Loucy (cell line): ENCODE measurements at regions not wholly inside any gene's neighbourhood (a gene's known extent, or its start where the extent isn't known, plus 50 kb on each side); places are given as distances from the start of the nearest gene placed in this dataset.
A peak's percentile ranks its signal among the peaks of the same experiment; 100 is the strongest.
"Not testable (repeated sequence)": the region's sequence is repeated elsewhere in the genome, so short reads cannot be mapped to it uniquely, and the experiment has no call there.

ENCODE experiments used
- H2AFZ ChIP-seq: fragments of 200-600 bp; sonication (generic); 2 replicates; pipeline ENCODE4 v1.6.0; 2016; ENCODE audit warnings: antibody characterized with exemption, mild to moderate bottlenecking, low read length, moderate library complexity
- H3F3A ChIP-seq: fragments of 200-600 bp; 2 replicates; pipeline ENCODE4 v1.6.0; 2016; ENCODE audit warnings: antibody characterized with exemption, low read depth, mild to moderate bottlenecking
- H3K27me3 ChIP-seq: fragments of 200-600 bp; sonication (generic); 2 replicates; pipeline ENCODE4 v1.6.1; 2014; ENCODE audit warnings: low read length, mild to moderate bottlenecking; ENCODE audit not compliant: insufficient read depth, poor library complexity, severe bottlenecking
- H3K36me3 ChIP-seq: fragments of 200-600 bp; sonication (generic); 2 replicates; pipeline ENCODE4 v1.6.1; 2016; ENCODE audit warnings: low read length; ENCODE audit not compliant: insufficient read depth
- H3K4me1 ChIP-seq: fragments of 200-600 bp; sonication (generic); 2 replicates; pipeline ENCODE4 v1.5.1; 2014; ENCODE audit warnings: low read length, mild to moderate bottlenecking; ENCODE audit not compliant: insufficient read depth, poor library complexity, severe bottlenecking
- H3K4me2 ChIP-seq: fragments of 200-600 bp; sonication (generic); 2 replicates; pipeline ENCODE4 v1.6.0; 2014; ENCODE audit warnings: antibody characterized with exemption, low read length, low read depth, mild to moderate bottlenecking; ENCODE audit not compliant: poor library complexity, severe bottlenecking
- H3K4me3 ChIP-seq: fragments of 200-600 bp; sonication (generic); 2 replicates; pipeline ENCODE4 v1.5.1; 2014; ENCODE audit warnings: low read length, mild to moderate bottlenecking, mixed read lengths; ENCODE audit not compliant: poor library complexity, severe bottlenecking
- H3K79me2 ChIP-seq: fragments of 200-600 bp; sonication (generic); 2 replicates; pipeline ENCODE4 v1.6.1; 2014; ENCODE audit warnings: low read length; ENCODE audit not compliant: insufficient read depth
- H3K9ac ChIP-seq: fragments of 200-600 bp; sonication (generic); 2 replicates; pipeline ENCODE4 v1.6.0; 2014; ENCODE audit warnings: mild to moderate bottlenecking, low read depth, low read length, moderate library complexity; ENCODE audit not compliant: poor library complexity, severe bottlenecking
- H3K9me2 ChIP-seq: fragments of 200-600 bp; sonication (generic); replicated peaks from 2 replicates; pipeline ENCODE4 v1.6.1; 2016; ENCODE audit warnings: low read depth, low read length, mixed read lengths
- H3K9me3 ChIP-seq: fragments of 200-600 bp; sonication (generic); 2 replicates; pipeline ENCODE4 v1.6.1; 2014; ENCODE audit warnings: mild to moderate bottlenecking, antibody characterized with exemption, low read length, low read depth; ENCODE audit not compliant: insufficient read depth
- H4K20me1 ChIP-seq: fragments of 200-600 bp; sonication (generic); 2 replicates; pipeline ENCODE4 v1.6.0; 2014; ENCODE audit warnings: antibody characterized with exemption, low read length, mild to moderate bottlenecking; ENCODE audit not compliant: insufficient read depth, poor library complexity, severe bottlenecking
- CTCF ChIP-seq: fragments of 200-600 bp; sonication (generic); conservative IDR thresholded peaks from 2 replicates; pipeline ENCODE4 v1.5.1; 2014; ENCODE audit warnings: mild to moderate bottlenecking, antibody characterized with exemption, low read length
- EZH2phosphoT487 ChIP-seq: fragments of 200-600 bp; IDR thresholded peaks from 2 replicates; pipeline ENCODE4 v1.6.1; 2018; ENCODE audit warnings: antibody characterized with exemption, mild to moderate bottlenecking, moderate library complexity, borderline replicate concordance

DNA sequence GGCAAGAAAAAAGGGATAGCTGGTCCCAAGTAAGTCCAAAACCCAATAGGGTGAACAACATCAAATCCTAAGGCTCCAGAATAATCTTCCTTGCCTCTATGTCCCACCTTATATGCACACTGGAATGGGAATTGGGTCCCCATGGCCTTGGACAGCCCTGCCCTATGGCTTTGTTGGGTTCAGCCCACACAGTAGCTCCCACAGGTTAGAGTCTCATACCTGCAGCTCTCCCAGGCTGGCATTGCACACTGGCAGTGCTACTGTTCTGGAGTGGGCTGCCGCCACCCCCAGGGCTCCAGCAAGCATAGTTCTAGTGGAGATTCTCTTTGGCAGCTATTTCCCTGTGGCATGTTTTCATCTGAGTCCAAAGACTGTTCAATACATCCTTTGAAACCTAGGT lies 352.4 kb upstream of the CLEC14A start:
- Histone ChIP-seq H3K4me1 (no peaks in the 10 kb centered on the region), H3F3A (no peaks in the 10 kb centered on the region), H3K9me3 (no peaks in the 10 kb centered on the region), H3K79me2 (no peaks in the 10 kb centered on the region), H2AFZ (no peak overlapping the region), H4K20me1 (no peaks in the 10 kb centered on the region), H3K9me2 (no peaks in the 10 kb centered on the region), H3K4me3 (no peak overlapping the region), H3K9ac (no peak overlapping the region), H3K4me2 (no peak overlapping the region), H3K27me3 (no peaks in the 10 kb centered on the region), H3K36me3 (no peaks in the 10 kb centered on the region)
- no peak for TF ChIP-seq EZH2phosphoT487

- Histone ChIP-seq H2AFZ (no peak overlapping the region), H3K79me2 (no peaks in the 10 kb centered on the region), H3K4me3 (no peak overlapping the region), H3K9me3 (no peaks in the 10 kb centered on the region), H4K20me1 (no peaks in the 10 kb centered on the region), H3K9me2 (no peaks in the 10 kb centered on the region), H3K4me1 (no peaks in the 10 kb centered on the region), H3F3A (no peaks in the 10 kb centered on the region), H3K36me3 (no peaks in the 10 kb centered on the region), H3K27me3 (no peaks in the 10 kb centered on the region), H3K9ac (no peak overlapping the region), H3K4me2 (no peak overlapping the region)
- TF ChIP-seq EZH2phosphoT487 (no peak), CTCF (0 out of 2 replicates have a peak, but pooled peaks have one; percentile 19)
Measured at GRCh38 chr14:38605193-38606114, 349.6 kb upstream of the CLEC14A start.

- H3K36me3 ChIP-seq, H3K79me2 ChIP-seq, H4K20me1 ChIP-seq, H3K4me1 ChIP-seq, H3K27me3 ChIP-seq, H3K4me2 ChIP-seq, H3F3A ChIP-seq, H3K9ac ChIP-seq, H3K4me3 ChIP-seq, H2AFZ ChIP-seq, H3K9me3 ChIP-seq, H3K9me2 ChIP-seq: not testable (repeated sequence)
Measured at GRCh38 chr14:38600572-38600971, 344.7 kb upstream of the CLEC14A start.

- TF ChIP-seq EZH2phosphoT487 (no peak), CTCF (no peak)
- Histone ChIP-seq H3K9me2 (no peaks in the 10 kb centered on the region), H3K4me1 (no peaks in the 10 kb centered on the region), H2AFZ (no peak overlapping the region), H3F3A (no peaks in the 10 kb centered on the region), H3K36me3 (no peaks in the 10 kb centered on the region), H3K4me3 (no peak overlapping the region), H3K79me2 (no peaks in the 10 kb centered on the region), H3K27me3 (no peaks in the 10 kb centered on the region), H3K4me2 (no peak overlapping the region), H3K9ac (no peak overlapping the region), H4K20me1 (no peaks in the 10 kb centered on the region), H3K9me3 (no peaks in the 10 kb centered on the region)
Measured at GRCh38 chr14:38593476-38593875, 337.6 kb upstream of the CLEC14A start.
